Keratinocyte (primary cell): ENCODE measurements at regions not wholly inside any gene's neighbourhood (a gene's known extent, or its start where the extent isn't known, plus 50 kb on each side); places are given as distances from the start of the nearest gene placed in this dataset.

Experiments used
- DNase-seq: peaks from one replicate; pipeline ENCODE4 v3.0.0-alpha.2; 2011; ENCODE audit warnings: low read depth, missing footprints, low spot score
- FAIRE-seq: peaks from 2 replicates; lab custom pipeline; 2011; peaks lifted over from hg19 to GRCh38; lab: Jason Lieb, UNC
- H2AFZ ChIP-seq: 2 replicates; pipeline ENCODE4 v1.6.0; 2012; ENCODE audit warnings: low read length, control low read depth, inconsistent platforms; ENCODE audit not compliant: control insufficient read depth
- H3K27ac ChIP-seq: 2 replicates; pipeline ENCODE4 v1.5.1; 2011; ENCODE audit warnings: low read length; ENCODE audit not compliant: control insufficient read depth, insufficient read depth
- H3K27me3 ChIP-seq: 3 replicates; pipeline ENCODE4 v1.6.0; 2011; ENCODE audit warnings: low read length; ENCODE audit not compliant: control insufficient read depth, insufficient read depth; ENCODE audit errors: extremely low read depth
- H3K36me3 ChIP-seq, 2 experiments: 2 replicates in 1 of 2; 3 replicates in 1 of 2; pipeline ENCODE4 v1.5.1; 2011; ENCODE audit warnings: low read length in 2 of 2, mild to moderate bottlenecking in 1 of 2; ENCODE audit not compliant: control insufficient read depth in 2 of 2, insufficient read depth in 2 of 2; ENCODE audit errors: extremely low read depth in 1 of 2
- H3K4me1 ChIP-seq: 3 replicates; pipeline ENCODE4 v1.5.1; 2011; ENCODE audit warnings: low read length; ENCODE audit not compliant: control insufficient read depth, insufficient read depth; ENCODE audit errors: extremely low read depth
- H3K4me2 ChIP-seq: 3 replicates; pipeline ENCODE4 v1.6.0; 2011; ENCODE audit warnings: low read depth, low read length; ENCODE audit not compliant: control insufficient read depth, insufficient read depth; ENCODE audit errors: extremely low read depth
- H3K4me3 ChIP-seq, 3 experiments: fragments of 200-600 bp in 1 of 3; sonication (generic) in 1 of 3; 2 replicates in 2 of 3; 3 replicates in 1 of 3; pipeline ENCODE4 v1.5.1; 2011 to 2016; ENCODE audit warnings: low read length in 3 of 3, mild to moderate bottlenecking in 3 of 3, control low read depth in 2 of 3, inconsistent platforms in 1 of 3, low read depth in 1 of 3, mixed read lengths in 1 of 3, mixed run types in 1 of 3, moderate library complexity in 1 of 3; ENCODE audit not compliant: control insufficient read depth in 2 of 3, insufficient read depth in 2 of 3; ENCODE audit errors: extremely low read depth in 1 of 3
- H3K79me2 ChIP-seq: 2 replicates; pipeline ENCODE4 v1.6.0; 2012; ENCODE audit warnings: low read length; ENCODE audit not compliant: control insufficient read depth, insufficient read depth
- H3K9ac ChIP-seq: 3 replicates; pipeline ENCODE4 v1.6.0; 2011; ENCODE audit warnings: low read length; ENCODE audit not compliant: control insufficient read depth, insufficient read depth; ENCODE audit errors: extremely low read depth
- H3K9me1 ChIP-seq: 3 replicates; pipeline ENCODE4 v1.6.0; 2011; ENCODE audit warnings: low read length; ENCODE audit not compliant: control insufficient read depth, insufficient read depth; ENCODE audit errors: extremely low read depth
- H3K9me3 ChIP-seq: 2 replicates; pipeline ENCODE4 v1.5.1; 2012; ENCODE audit warnings: low read depth, low read length; ENCODE audit not compliant: control insufficient read depth
- H4K20me1 ChIP-seq: 3 replicates; pipeline ENCODE4 v1.6.0; 2011; ENCODE audit warnings: low read length; ENCODE audit not compliant: control insufficient read depth, insufficient read depth; ENCODE audit errors: extremely low read depth
- EZH2 ChIP-seq: IDR thresholded peaks from one replicate; pipeline ENCODE4 v1.6.1; 2012; ENCODE audit warnings: inconsistent platforms, mild to moderate bottlenecking, low read length, moderate library complexity
- dilution Hi-C: fragments of 300-500 bp; cut with MboI; formaldehyde crosslinking; loops from one replicate; pipeline ENCODE4 v1.7.0; 2020; ENCODE audit warnings: low sequenced_read_pairs; ENCODE audit not compliant: extremely low pct_ligation_motif_present
- TF ChIP-seq, protein P1 (sequence below), 3 experiments: IDR thresholded peaks in 1 of 3; conservative IDR thresholded peaks in 1 of 3; optimal IDR thresholded peaks in 1 of 3; 2 replicates in 2 of 3; 3 replicates in 1 of 3; pipeline versions ENCODE3 to v1.5.1; 2011; ENCODE audit warnings: low read length in 3 of 3, mild to moderate bottlenecking in 3 of 3, moderate library complexity in 2 of 3, control low read depth in 1 of 3, inconsistent platforms in 1 of 3; ENCODE audit not compliant: insufficient read depth in 2 of 3; ENCODE audit errors: extremely low read depth in 1 of 3

DNA sequence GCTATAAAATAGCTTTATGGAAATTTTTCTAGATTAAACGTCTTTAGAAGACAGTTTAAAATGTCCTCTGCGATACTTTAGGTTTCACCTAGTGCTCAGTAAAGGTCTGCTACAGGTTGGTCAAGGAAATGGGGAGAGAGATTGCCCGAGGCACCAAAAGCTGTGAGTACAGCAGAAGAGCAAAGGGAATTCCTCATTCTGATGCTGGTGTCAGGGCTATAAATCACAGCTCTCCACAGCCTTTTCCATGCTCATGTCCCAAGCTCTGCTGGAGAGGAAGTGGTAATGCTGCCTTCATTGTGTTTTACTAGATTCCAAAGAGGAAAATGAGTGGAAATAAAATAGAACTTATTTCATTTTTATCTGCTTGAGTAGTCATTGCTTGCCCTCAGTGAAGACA is 2060.4 kb downstream of the ARAP2 start:
- dilution Hi-C loops: no loop called here

DNA sequence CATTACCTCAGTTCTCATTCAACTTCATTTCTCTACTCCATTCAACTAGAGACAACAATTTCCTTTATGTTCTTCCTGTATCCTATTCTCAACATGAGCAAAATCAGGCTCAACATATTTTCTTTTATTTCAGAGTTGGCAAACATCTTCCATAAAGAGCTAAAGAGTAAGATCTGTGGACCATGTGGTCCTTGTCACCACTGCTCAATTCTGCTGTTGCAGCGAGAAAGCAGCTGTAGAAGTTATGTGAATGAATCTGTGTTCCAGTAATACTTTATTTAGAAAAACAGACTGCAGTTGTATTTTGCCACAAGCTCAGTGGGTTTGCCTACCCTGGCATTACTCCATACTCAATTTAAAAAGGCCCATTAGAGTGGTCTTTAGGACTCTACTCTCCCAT is 2057.3 kb downstream of the ARAP2 start:
- Histone ChIP-seq H3K27ac (no peak overlapping the region), H3K36me3 (no peaks in the 10 kb centered on the region), H3K4me2 (no peak overlapping the region), H3K4me3 (no peak overlapping the region), H3K9ac (no peak overlapping the region), H3K27me3 (no peaks in the 10 kb centered on the region), H3K79me2 (no peaks in the 10 kb centered on the region), H4K20me1 (no peaks in the 10 kb centered on the region), H2AFZ (no peak overlapping the region), H3K9me1 (no peaks in the 10 kb centered on the region), H3K9me3 (no peaks in the 10 kb centered on the region), H3K4me1 (peaks cover 20% of the 10 kb centered on the region)
- dilution Hi-C loops: no loop called here
- no peak for TF ChIP-seq EZH2
- TF ChIP-seq, protein P1, sequence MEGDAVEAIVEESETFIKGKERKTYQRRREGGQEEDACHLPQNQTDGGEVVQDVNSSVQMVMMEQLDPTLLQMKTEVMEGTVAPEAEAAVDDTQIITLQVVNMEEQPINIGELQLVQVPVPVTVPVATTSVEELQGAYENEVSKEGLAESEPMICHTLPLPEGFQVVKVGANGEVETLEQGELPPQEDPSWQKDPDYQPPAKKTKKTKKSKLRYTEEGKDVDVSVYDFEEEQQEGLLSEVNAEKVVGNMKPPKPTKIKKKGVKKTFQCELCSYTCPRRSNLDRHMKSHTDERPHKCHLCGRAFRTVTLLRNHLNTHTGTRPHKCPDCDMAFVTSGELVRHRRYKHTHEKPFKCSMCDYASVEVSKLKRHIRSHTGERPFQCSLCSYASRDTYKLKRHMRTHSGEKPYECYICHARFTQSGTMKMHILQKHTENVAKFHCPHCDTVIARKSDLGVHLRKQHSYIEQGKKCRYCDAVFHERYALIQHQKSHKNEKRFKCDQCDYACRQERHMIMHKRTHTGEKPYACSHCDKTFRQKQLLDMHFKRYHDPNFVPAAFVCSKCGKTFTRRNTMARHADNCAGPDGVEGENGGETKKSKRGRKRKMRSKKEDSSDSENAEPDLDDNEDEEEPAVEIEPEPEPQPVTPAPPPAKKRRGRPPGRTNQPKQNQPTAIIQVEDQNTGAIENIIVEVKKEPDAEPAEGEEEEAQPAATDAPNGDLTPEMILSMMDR (optimal IDR thresholded peaks at IDR 0.05 in 1 of 3, IDR thresholded peaks at IDR 0.05 in 1 of 3, conservative IDR thresholded peaks at IDR 0.05 in 1 of 3; ENCODE audit: extremely low read depth in 1 of 3, insufficient read depth in 2 of 3, low read length in 3 of 3): no peak
- FAIRE-seq (no peak), DNase-seq (no peak)

More for the DNA sequence above, 2060.4 kb downstream of the ARAP2 start:
- no peak overlapping the region for H3K27ac ChIP-seq
- DNase-seq (no peak), FAIRE-seq (peak; percentile 26)
- H3K9ac ChIP-seq: no peak overlapping the region
- H3K4me3 ChIP-seq: no peak overlapping the region
- H3K27me3 ChIP-seq: no peaks in the 10 kb centered on the region
- no peaks in the 10 kb centered on the region for H3K9me1 ChIP-seq
- peaks cover 27% of the 10 kb centered on the region for H3K4me1 ChIP-seq
- no peaks in the 10 kb centered on the region for H3K79me2 ChIP-seq
- H3K4me2 ChIP-seq: no peak overlapping the region
- H4K20me1 ChIP-seq: no peaks in the 10 kb centered on the region
- no peak for TF ChIP-seq EZH2
- TF ChIP-seq, protein P1 (optimal IDR thresholded peaks at IDR 0.05 in 1 of 3, IDR thresholded peaks at IDR 0.05 in 1 of 3, conservative IDR thresholded peaks at IDR 0.05 in 1 of 3; ENCODE audit: extremely low read depth in 1 of 3, insufficient read depth in 2 of 3, low read length in 3 of 3): no peak
- peak overlapping the region; percentile 1 for H2AFZ ChIP-seq
- no peaks in the 10 kb centered on the region for H3K9me3 ChIP-seq
- H3K36me3 ChIP-seq: no peaks in the 10 kb centered on the region
